SIG-M5 treated with dmso at 0.1 percent for 504 hours (cell line): ENCODE measurements at regions not wholly inside any gene's neighbourhood (a gene's known extent, or its start where the extent isn't known, plus 50 kb on each side); places are given as distances from the start of the nearest gene placed in this dataset.

ENCODE experiments used
- DNase-seq: peaks from one replicate; lab custom pipeline; 2025; ENCODE audit not compliant: unreplicated experiment; lab: John Stamatoyannopoulos, UW

DNA sequence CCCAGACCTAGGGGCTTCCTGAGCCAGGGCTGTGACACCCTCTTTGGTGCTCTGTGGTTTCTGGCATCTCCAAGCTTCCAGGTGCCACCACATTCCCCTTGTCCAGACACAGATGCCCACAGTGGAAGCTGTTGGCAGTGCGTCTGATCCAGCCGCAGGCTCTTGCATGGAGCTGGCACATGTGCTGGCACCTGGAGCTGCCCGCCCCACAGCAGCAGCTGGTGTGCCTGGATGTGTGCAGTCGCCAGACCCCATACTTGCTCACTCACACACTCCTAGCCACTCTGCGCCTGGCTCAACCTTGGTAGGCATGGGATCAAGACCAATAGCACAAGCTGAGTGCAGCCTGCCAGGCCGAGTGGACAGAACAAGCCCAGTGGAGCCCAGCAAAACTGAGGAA, 106.5 kb downstream of the LYZL1 start:
- DNase-seq = no peak

DNA sequence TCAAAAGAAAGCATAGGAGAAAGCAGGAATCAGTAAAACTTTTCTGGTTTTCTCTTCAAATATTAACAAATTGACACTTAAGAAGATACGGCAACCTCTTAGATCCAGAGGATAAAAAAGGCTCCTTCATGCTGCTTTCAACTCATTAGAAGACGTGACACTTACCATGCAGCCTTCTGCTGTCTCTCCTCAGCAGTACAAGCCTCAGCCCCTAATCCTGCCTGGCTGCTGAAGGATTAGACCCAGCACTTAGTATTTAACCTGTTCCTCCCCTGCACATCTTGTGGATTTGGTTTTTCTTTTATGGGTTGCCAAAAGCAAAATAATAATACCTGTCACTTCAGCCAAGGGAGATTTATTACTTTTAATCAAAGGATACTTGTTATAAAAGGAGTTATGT, 108.4 kb downstream of the LYZL1 start:
- no peak for DNase-seq

DNA sequence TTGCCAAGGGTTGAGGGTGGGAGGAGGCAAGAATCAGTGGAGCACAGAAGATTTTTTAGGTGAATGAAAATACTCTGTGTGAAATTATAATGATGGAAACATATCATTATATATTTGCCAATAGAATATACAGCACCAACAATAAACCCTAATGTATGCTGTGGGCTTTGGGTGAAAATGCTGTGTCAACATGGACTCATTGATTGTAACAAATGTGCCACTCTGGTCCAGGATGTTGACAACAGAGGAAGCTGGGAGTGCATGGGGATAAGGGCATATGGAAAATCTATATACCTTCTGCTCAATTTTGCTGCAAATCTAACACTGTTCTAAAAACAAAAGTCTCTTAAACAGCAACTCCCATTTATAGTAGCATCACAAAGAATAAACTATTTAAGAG, 114.3 kb downstream of the LYZL1 start:
- no peak for DNase-seq

DNA sequence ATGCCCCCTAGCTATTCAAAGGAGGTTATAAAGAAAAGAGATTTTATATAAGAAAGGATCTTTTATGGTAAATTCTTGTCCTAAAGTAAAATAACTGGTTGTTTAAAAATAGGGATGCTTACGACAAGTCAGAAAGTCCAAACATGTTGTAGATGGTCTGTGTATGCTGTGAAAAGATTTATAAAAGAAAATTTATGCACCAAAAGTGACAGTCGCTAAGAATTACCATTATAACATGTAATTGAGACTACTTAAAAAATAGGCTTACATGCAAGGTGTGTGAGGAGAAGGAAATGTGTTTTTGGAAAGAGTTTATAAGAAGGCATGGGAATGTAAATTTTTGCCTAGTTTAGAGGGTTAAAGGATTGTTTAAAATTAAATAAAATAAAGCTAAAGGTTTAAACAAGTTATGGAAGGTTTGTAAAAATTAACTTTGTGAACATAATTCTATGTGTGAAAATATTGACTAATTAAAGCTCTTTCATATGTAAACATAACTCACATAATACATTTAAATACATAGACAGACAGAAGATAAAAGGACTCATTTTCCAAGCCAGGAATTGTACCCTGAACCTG, 118.5 kb downstream of the LYZL1 start:
- no peak for DNase-seq
